ENCODE measurements at regions not wholly inside any gene's neighbourhood (a gene's known extent, or its start where the extent isn't known, plus 50 kb on each side); places are given as distances from the start of the nearest gene placed in this dataset.

DNA sequence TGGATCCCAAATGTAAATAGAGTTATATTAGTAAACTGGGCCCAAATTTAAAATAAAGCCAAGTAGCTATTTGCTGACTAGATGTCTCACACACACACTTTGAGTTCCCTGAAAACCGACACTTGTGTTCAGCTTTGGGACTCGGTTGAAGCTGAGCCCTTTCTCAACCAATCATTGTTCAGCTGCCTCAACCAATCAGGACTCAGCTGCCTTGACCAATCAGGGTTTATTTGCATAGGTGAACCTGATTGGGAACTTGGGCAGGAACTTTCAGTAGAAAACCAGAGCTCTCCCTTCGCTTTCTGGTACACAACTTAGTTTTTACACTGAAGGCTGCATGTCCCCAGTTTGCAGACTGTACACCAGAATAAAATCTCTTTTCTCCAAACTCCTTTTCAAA, 301.7 kb downstream of the FOXA2 start:
- Histone ChIP-seq H2BK15ac (ENCODE audit: low read length) (no peak overlapping the region), H3K56ac (replicated peaks; ENCODE audit: insufficient read length, low read depth, low read length) (no peak overlapping the region), H4K5ac (ENCODE audit: insufficient read length, low read depth, low read length) (no peak overlapping the region), H3K79me2 (ENCODE audit: control insufficient read depth in 1 of 2, insufficient read depth in 2 of 2, low read length in 2 of 2) (no peaks in the 10 kb centered on the region), H2AFZ (ENCODE audit: low read length) (no peak overlapping the region), H3K4ac (replicated peaks; ENCODE audit: insufficient read length, low read depth, low read length) (no peak overlapping the region), H3K4me3 (ENCODE audit: extremely low read depth in 1 of 4, insufficient read depth in 2 of 4, low read depth in 3 of 4, low read length in 4 of 4) (no peak overlapping the region), H2BK5ac (ENCODE audit: low read depth, low read length) (no peak overlapping the region), H4K8ac (ENCODE audit: extremely low read depth, insufficient read depth, low read length) (no peak overlapping the region), H3K18ac (ENCODE audit: extremely low read depth, low read length) (no peak overlapping the region), H2BK120ac (replicated peaks; ENCODE audit: low read depth, low read length) (no peak overlapping the region), H3K9ac (replicated peaks in 1 of 4; ENCODE audit: extremely low read depth in 1 of 4, low read depth in 3 of 4, low read length in 3 of 4) (no peak overlapping the region), H3K36me3 (ENCODE audit: control insufficient read depth in 2 of 4, insufficient read depth in 4 of 4, low read length in 3 of 4) (no peaks in the 10 kb centered on the region), H3K4me1 (replicated peaks in 1 of 4; ENCODE audit: control insufficient read depth in 3 of 4, insufficient read depth in 4 of 4, low read length in 3 of 4) (no peaks in the 10 kb centered on the region), H4K20me1 (replicated peaks in 1 of 2; ENCODE audit: control insufficient read depth in 1 of 2, insufficient read depth in 2 of 2, low read length in 2 of 2) (no peaks in the 10 kb centered on the region), H3K9me3 (ENCODE audit: insufficient read depth in 2 of 2, low read depth in 1 of 2, low read length in 1 of 2) (no peaks in the 10 kb centered on the region), H2BK20ac (ENCODE audit: low read length) (no peak overlapping the region), H2BK12ac (ENCODE audit: low read depth, low read length) (no peak overlapping the region), H4K91ac (replicated peaks; ENCODE audit: insufficient read length, low read length) (no peak overlapping the region), H3K27ac (ENCODE audit: low read depth, low read length) (no peak overlapping the region), H3K27me3 (replicated peaks in 1 of 4; ENCODE audit: control insufficient read depth in 3 of 4, extremely low read depth in 1 of 4, insufficient read depth in 3 of 4, low read length in 3 of 4) (no peaks in the 10 kb centered on the region), H3K23me2 (ENCODE audit: low read depth, low read length) (no peaks in the 10 kb centered on the region), H3K23ac (ENCODE audit: insufficient read length) (no peak overlapping the region), H3K14ac (ENCODE audit: insufficient read length) (no peak overlapping the region), H3K4me2 (ENCODE audit: insufficient read depth in 1 of 2, low read depth in 2 of 2, low read length in 2 of 2) (no peak overlapping the region), H2AK5ac (ENCODE audit: low read depth, low read length) (no peak overlapping the region), H3K79me1 (ENCODE audit: low read depth, low read length) (no peaks in the 10 kb centered on the region)
- 88% methylated on average over 3 of the region's 3 CpGs; no CpG with 5 or more reads in 1 of the 2 experiments for WGBS, 2 experiments (ENCODE audit: extremely low coverage in 1 of 2, insufficient coverage in 1 of 2, insufficient read length in 1 of 2, insufficient replicate concordance in 2 of 2, low coverage in 1 of 2, low lambda C conversion rate in 2 of 2, missing lambda C conversion rate in 1 of 2)
- CTCF ChIA-PET (ENCODE audit: partially characterized antibody) = no interaction called here
- no peak for TF ChIP-seq GABPA (IDR thresholded peaks at IDR 0.05; ENCODE audit: borderline replicate concordance, insufficient read depth, low read length)
- TF ChIP-seq YY1 (IDR thresholded peaks at IDR 0.05; ENCODE audit: low read depth, low read length) = no peak
- TF ChIP-seq PHF8 (conservative IDR thresholded peaks at IDR 0.05; ENCODE audit: low read depth, low read length) = no peak
- TF ChIP-seq SRF (IDR thresholded peaks at IDR 0.05; ENCODE audit: low read depth, low read length) = no peak
- no peak for TF ChIP-seq CREB1 (IDR thresholded peaks at IDR 0.05)
- TF ChIP-seq CBX8 (IDR thresholded peaks at IDR 0.05; ENCODE audit: borderline replicate concordance, low read depth, low read length) = no peak
- FAIRE-seq (no peak), DNase-seq (ENCODE audit: low read depth in 1 of 2, low spot score in 2 of 2) (no peak)
- POLR2A ChIA-PET (ENCODE audit: partially characterized antibody) = no interaction called here

Measured in H1 (cell line).